Heart right ventricle (tissue), 16 donors: ENCODE measurements at regions not wholly inside any gene's neighbourhood (a gene's known extent, or its start where the extent isn't known, plus 50 kb on each side); places are given as distances from the start of the nearest gene placed in this dataset.
A peak's percentile ranks its signal among the peaks of the same experiment; 100 is the strongest.

Experiments
- ATAC-seq, 8 donors: fragments of 200-7000 bp; cut with Tn5 transposase; one replicate each; pipeline ENCODE4 v1.9.1; 2020; ENCODE audit warnings: mild to moderate bottlenecking in 8 of 8, moderate library complexity in 8 of 8, moderate number of reproducible peaks in 1 of 8
- DNase-seq, 2 donors: peaks; one replicate each; pipeline ENCODE4 v3.0.0-alpha.2; 2020
- H3K27ac ChIP-seq, 10 donors: fragments of 200-600 bp; sonication (generic) in 2 of 10; one replicate each; pipeline versions ENCODE4 v1.5.0 to v1.8.0; 2020 to 2022; ENCODE audit warnings: mild to moderate bottlenecking in 3 of 10
- H3K27me3 ChIP-seq, 7 donors: fragments of 200-600 bp; one replicate each; pipeline ENCODE4 v1.8.0; 2021 to 2022; ENCODE audit warnings: mild to moderate bottlenecking in 2 of 7
- H3K36me3 ChIP-seq, 9 donors: fragments of 200-600 bp; sonication (generic) in 1 of 9; one replicate each; pipeline versions ENCODE4 v1.5.0 to v1.8.0; 2020 to 2022; ENCODE audit warnings: mild to moderate bottlenecking in 2 of 9
- H3K4me1 ChIP-seq, 9 donors: fragments of 200-600 bp; sonication (generic) in 1 of 9; one replicate each; pipeline versions ENCODE4 v1.5.0 to v1.8.0; 2020 to 2022; ENCODE audit warnings: mild to moderate bottlenecking in 4 of 9
- H3K4me3 ChIP-seq, 10 donors: fragments of 200-600 bp; sonication (generic) in 2 of 10; one replicate each; pipeline versions ENCODE4 v1.5.0 to v1.8.0; 2020 to 2022; ENCODE audit warnings: mild to moderate bottlenecking in 7 of 10, moderate library complexity in 2 of 10
- H3K9me3 ChIP-seq, 11 donors: fragments of 200-600 bp in 10 of 11; sonication (generic) in 2 of 11; one replicate each; pipeline versions ENCODE4 v1.5.0 to v1.8.0; 2013 to 2022; ENCODE audit warnings: mild to moderate bottlenecking in 2 of 11, control low read depth in 1 of 11, moderate library complexity in 1 of 11
- WGBS, 2 donors: extraction: QIAGEN DNeasy Blood & Tissue Kit; methylation state at CpG; one replicate each; pipeline ENCODE4 v1.1.7; 2013; ENCODE audit warnings: inconsistent platforms in 1 of 2; 5-methylcytosine and 5-hydroxymethylcytosine counted together
- intact Hi-C, 10 donors: fragments of 100-400 bp; cut with DNase I; formaldehyde crosslinking; loops; one replicate each; pipeline versions ENCODE4 v1.11.1 to v1.14.2; 2022
- TF ChIP-seq, protein P1 (sequence below), 9 donors: fragments of 200-600 bp; sonication (generic) in 2 of 9; IDR thresholded peaks; one replicate each; pipeline versions ENCODE4 v1.5.0 to v1.8.0; 2021 to 2022; ENCODE audit warnings: antibody characterized with exemption in 9 of 9, mild to moderate bottlenecking in 5 of 9, moderate library complexity in 1 of 9
- donor health status: Arrhythmogenic right ventricular cardiomyopathy.
- donor health status: ischemic (EF 13 %, LVEDD 7.1; RV severe dilation, severe dysfunction).
- donor health status: healthy with polysubstance abuse.
- donor health status: DM: no; HTN: yes; CAD: no.
- donor health status: DM: no; HTN: no; CAD: no.
- donor health status: ischemic (EF 25% LVEDD 6.9; RV normal size, moderate dysfunction).
- donor health status: ischemic (EF 25% LVEDD 5.7; RV mildly dilated, moderate dysfunction).
- donor health status: healthy.
- donor health status: DM: yes; HTN: yes; CAD: no.
- donor health status: Ischemic cardiomyopathy.
- donor health status: ischemic (EF 35%, LVEDD 5.7; RV mildly dilated, moderate dysfunction).
- donor health status: nonischemic (EF 11% LVEDD 7.7; RV severe dilation, severe dysfunction).
- donor health status: DM: yes; HTN: yes; CAD: no.
- donor health status: PGD.
- donor health status: ischemic (EF 29% LVEDD 5.4; RV normal size, mild dysfunction).
- donor health status: nonischemic (EF 23%, LVEDD 6.1; RV moderate dilation, normal function).

DNA sequence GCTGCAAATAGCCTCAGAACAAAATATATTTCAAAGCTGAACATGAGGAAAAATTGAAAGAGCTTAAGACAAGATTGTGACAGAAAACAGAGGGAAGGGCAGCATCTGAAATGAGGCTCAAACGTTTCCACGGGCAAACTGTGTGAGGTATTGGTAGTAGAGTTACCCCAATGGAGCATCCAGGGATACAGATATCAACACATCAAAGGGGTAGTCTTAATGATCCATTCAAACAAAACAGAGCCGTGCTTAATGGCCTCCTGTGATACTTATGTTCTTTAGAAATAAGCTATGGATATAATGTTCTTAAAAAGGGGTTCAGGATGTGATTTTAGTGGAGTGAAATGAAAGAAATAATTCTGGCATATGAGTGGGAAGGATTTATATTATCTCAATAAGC lies 430.3 kb upstream of the PDZRN3 start:
- WGBS, 2 donors, result 54 to 56% methylated on average over 3 of the region's 3 CpGs
- ATAC-seq, result no peak
- no peaks in the 10 kb centered on the region for H3K27me3 ChIP-seq
- TF ChIP-seq, protein P1, sequence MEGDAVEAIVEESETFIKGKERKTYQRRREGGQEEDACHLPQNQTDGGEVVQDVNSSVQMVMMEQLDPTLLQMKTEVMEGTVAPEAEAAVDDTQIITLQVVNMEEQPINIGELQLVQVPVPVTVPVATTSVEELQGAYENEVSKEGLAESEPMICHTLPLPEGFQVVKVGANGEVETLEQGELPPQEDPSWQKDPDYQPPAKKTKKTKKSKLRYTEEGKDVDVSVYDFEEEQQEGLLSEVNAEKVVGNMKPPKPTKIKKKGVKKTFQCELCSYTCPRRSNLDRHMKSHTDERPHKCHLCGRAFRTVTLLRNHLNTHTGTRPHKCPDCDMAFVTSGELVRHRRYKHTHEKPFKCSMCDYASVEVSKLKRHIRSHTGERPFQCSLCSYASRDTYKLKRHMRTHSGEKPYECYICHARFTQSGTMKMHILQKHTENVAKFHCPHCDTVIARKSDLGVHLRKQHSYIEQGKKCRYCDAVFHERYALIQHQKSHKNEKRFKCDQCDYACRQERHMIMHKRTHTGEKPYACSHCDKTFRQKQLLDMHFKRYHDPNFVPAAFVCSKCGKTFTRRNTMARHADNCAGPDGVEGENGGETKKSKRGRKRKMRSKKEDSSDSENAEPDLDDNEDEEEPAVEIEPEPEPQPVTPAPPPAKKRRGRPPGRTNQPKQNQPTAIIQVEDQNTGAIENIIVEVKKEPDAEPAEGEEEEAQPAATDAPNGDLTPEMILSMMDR (IDR thresholded peaks at IDR 0.05), result no peak
- no peak for DNase-seq
- no peak overlapping the region for H3K27ac ChIP-seq
- H3K36me3 ChIP-seq, result no peaks in the 10 kb centered on the region
- peaks cover 0 to 7% (median 0%) of the 10 kb centered on the region in 11 donors for H3K9me3 ChIP-seq
- intact Hi-C loops, result no loop called here
- H3K4me1 ChIP-seq, result no peaks in the 10 kb centered on the region
- no peak overlapping the region for H3K4me3 ChIP-seq

DNA sequence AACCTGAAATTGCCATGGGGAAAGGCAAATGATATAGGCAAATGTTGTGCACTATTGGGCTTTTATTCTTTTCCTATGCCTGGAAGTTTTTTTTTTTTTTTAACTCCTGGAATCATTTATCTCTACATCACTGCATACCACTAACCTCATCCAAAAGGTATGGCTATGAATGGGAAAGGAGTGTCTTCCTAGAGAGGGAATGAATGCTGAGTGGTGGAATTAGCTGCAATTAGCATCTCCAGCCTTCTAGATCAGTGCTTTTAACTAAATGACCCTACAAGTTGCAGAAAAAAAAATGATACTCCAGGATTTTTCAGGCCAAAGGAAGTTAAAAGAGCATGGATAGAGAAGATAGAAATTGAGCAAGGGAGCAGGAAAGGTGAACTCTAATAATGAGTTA lies 429.8 kb upstream of the PDZRN3 start:
- H3K27me3 ChIP-seq, result no peaks in the 10 kb centered on the region
- DNase-seq (no peak), ATAC-seq (no peak)
- no peak overlapping the region for H3K27ac ChIP-seq
- no peak overlapping the region for H3K4me3 ChIP-seq
- no peaks in the 10 kb centered on the region for H3K36me3 ChIP-seq
- H3K9me3 ChIP-seq, result peaks cover 0 to 7% (median 0%) of the 10 kb centered on the region in 11 donors
- TF ChIP-seq, protein P1 (IDR thresholded peaks at IDR 0.05), result no peak
- no peaks in the 10 kb centered on the region for H3K4me1 ChIP-seq
- intact Hi-C loops, result no loop called here

DNA sequence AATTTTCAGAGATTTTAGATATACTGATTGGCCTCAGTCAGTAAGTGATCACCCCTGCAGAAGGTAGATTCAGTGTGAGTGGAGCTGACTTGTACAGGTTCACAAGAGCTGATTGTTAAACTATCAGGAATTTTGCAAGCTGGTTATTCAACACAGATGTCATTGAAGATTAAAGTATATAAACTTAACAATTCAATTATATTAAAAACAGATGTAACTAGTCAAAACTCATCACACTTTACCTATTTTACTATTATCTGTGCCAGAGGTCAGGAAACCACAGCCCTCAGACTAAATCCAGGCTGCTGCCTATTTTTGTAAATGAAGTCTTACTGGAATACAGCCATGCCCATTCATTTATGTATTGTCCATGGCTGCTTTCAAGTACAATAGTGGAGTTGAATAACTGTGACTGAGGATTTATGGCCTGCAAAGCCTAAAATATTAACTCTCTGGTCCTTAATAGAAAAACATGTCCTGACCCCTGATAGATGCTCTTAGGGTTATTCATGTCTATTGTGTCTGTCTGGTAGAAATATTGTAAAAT lies 429.3 kb upstream of the PDZRN3 start:
- no peak for DNase-seq
- H3K36me3 ChIP-seq, result no peaks in the 10 kb centered on the region

DNA sequence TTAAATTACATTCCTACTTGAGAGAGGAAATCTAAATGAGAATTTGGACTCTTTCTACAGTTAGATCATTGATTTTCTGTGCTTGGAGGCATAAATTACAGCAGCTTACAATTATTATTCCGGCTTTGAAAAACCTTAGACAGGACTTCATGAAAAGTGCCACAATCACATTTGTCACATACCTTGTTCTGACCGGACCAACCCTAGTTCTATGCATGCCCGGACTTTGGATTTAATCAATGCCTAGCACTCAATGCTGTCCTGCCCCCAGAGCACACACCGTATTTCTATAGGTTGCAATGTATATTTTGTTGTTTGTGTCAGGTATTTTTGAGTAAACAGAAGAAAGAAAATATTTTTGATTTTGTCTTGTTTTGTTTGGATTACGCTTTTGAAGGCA lies 424.7 kb upstream of the PDZRN3 start:
- no peaks in the 10 kb centered on the region for H3K36me3 ChIP-seq
- H3K27ac ChIP-seq, result no peak overlapping the region
- H3K27me3 ChIP-seq, result no peaks in the 10 kb centered on the region
- no peaks in the 10 kb centered on the region for H3K4me1 ChIP-seq
- DNase-seq (no peak), ATAC-seq (no peak)
- WGBS, 2 donors, result 87 to 91% methylated on average over 5 of the region's 5 CpGs
- intact Hi-C loops, result no loop called here
- no peaks in the 10 kb centered on the region for H3K9me3 ChIP-seq
- H3K4me3 ChIP-seq, result no peak overlapping the region
- TF ChIP-seq, protein P1 (IDR thresholded peaks at IDR 0.05), result no peak

More for the DNA sequence above, 429.3 kb upstream of the PDZRN3 start:
- no peaks in the 10 kb centered on the region for H3K4me1 ChIP-seq
- intact Hi-C loops, result no loop called here
- TF ChIP-seq, protein P1 (IDR thresholded peaks at IDR 0.05), result no peak
- ATAC-seq, result peak in 1 of 8 donors; percentile 47
- no peaks in the 10 kb centered on the region for H3K27me3 ChIP-seq
- H3K4me3 ChIP-seq, result no peak overlapping the region
- no peak overlapping the region for H3K27ac ChIP-seq
- peaks cover 0 to 5% (median 0%) of the 10 kb centered on the region in 11 donors for H3K9me3 ChIP-seq
